ENCODE measurements at regions not wholly inside any gene's neighbourhood (a gene's known extent, or its start where the extent isn't known, plus 50 kb on each side); places are given as distances from the start of the nearest gene placed in this dataset.
"Not testable (repeated sequence)": the region's sequence is repeated elsewhere in the genome, so short reads cannot be mapped to it uniquely, and the experiment has no call there.

DNA sequence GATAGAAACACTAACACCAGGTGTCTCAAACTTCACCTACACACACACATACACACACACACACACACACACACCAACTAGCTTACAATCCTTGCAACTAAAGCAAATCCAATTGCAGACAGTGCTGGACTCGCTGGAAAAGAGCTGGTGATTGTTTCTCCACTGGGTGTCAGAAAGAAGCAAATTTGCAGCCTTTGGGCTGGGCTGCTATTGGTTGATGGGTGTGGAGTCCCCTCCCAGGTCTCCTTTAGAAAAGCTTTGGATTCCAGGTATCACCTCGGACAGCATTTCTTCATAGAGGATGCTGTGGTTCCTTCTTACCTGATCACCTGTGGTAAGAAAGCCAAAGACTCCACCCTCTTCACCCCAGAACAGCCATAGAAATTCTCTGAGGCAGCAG is 307.5 kb downstream of the SPATA31A6 start:
- not testable (repeated sequence) for H3K27me3 Mint-ChIP-seq (ENCODE audit: insufficient read depth, low read depth, poor library complexity); H3K27me3 ChIP-seq (ENCODE audit: insufficient read depth); H3K9me2 ChIP-seq (ENCODE audit: insufficient read depth); H3K36me3 Mint-ChIP-seq (ENCODE audit: low read depth); H3F3A ChIP-seq (replicated peaks; ENCODE audit: low read depth); H3K36me3 ChIP-seq (ENCODE audit: insufficient read depth); H3K9me3 Mint-ChIP-seq; H3K4me2 ChIP-seq; H3K27ac Mint-ChIP-seq; H2AFZ ChIP-seq; H4K20me1 ChIP-seq (replicated peaks; ENCODE audit: insufficient read depth); H3K79me2 ChIP-seq (replicated peaks; ENCODE audit: insufficient read depth); H3K4me3 Mint-ChIP-seq; H3K4me3 ChIP-seq; H3K4me1 Mint-ChIP-seq; H3K27ac ChIP-seq (ENCODE audit: low read depth); H3K4me1 ChIP-seq (ENCODE audit: insufficient read depth)
- TF ChIP-seq, protein P1, sequence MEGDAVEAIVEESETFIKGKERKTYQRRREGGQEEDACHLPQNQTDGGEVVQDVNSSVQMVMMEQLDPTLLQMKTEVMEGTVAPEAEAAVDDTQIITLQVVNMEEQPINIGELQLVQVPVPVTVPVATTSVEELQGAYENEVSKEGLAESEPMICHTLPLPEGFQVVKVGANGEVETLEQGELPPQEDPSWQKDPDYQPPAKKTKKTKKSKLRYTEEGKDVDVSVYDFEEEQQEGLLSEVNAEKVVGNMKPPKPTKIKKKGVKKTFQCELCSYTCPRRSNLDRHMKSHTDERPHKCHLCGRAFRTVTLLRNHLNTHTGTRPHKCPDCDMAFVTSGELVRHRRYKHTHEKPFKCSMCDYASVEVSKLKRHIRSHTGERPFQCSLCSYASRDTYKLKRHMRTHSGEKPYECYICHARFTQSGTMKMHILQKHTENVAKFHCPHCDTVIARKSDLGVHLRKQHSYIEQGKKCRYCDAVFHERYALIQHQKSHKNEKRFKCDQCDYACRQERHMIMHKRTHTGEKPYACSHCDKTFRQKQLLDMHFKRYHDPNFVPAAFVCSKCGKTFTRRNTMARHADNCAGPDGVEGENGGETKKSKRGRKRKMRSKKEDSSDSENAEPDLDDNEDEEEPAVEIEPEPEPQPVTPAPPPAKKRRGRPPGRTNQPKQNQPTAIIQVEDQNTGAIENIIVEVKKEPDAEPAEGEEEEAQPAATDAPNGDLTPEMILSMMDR (conservative IDR thresholded peaks at IDR 0.05; ENCODE audit: low read depth in 2 of 2) = 0 out of 4 replicates have a peak, but pooled peaks of 1 of the 2 experiments have one; percentile 2
- peak; percentile 69 for ATAC-seq
- DNase-seq (ENCODE audit: low spot score) = peak; percentile 0

DNA sequence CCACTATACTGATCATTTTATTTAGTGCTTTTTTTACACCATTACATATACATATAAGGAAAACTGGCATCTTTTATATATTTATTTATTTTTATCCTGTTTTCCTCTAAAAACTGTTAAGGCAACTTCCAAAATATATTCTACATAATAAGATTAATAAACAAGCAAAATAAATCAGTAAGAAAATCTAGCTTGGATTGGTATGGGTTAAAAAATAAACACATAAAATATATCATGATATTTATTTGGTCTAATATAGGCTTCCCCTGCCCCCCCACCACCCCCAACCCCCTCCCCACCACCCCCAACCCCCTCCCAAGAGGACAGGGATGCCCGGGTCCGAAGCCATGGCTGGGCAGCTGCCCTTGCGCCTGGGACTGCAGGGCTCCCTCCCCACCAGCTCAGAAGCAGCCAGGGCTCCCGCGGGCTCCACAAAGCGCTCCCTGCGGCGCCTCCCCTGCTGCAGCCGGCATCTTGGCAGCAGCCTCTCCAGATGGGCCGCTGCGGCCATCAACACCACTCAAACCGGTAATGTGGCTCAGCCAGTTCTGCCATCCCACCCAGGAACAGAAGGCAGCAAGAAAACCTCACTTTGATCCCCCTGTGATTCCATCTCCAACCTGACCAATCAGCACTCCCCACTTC is 319.3 kb downstream of the SPATA31A6 start:
- not testable (repeated sequence) for H2AFZ ChIP-seq; H3K4me1 Mint-ChIP-seq; H3K27me3 ChIP-seq (ENCODE audit: insufficient read depth); ATAC-seq; H3K4me2 ChIP-seq; H3F3A ChIP-seq (replicated peaks; ENCODE audit: low read depth); H3K9me3 Mint-ChIP-seq; H3K79me2 ChIP-seq (replicated peaks; ENCODE audit: insufficient read depth); H3K36me3 ChIP-seq (ENCODE audit: insufficient read depth); H4K20me1 ChIP-seq (replicated peaks; ENCODE audit: insufficient read depth); H3K27me3 Mint-ChIP-seq (ENCODE audit: insufficient read depth, low read depth, poor library complexity); H3K36me3 Mint-ChIP-seq (ENCODE audit: low read depth); H3K9me2 ChIP-seq (ENCODE audit: insufficient read depth); H3K4me1 ChIP-seq (ENCODE audit: insufficient read depth); H3K4me3 ChIP-seq; H3K27ac ChIP-seq (ENCODE audit: low read depth); H3K4me3 Mint-ChIP-seq; H3K27ac Mint-ChIP-seq
- DNase-seq (ENCODE audit: low spot score) = peak; percentile 8

DNA sequence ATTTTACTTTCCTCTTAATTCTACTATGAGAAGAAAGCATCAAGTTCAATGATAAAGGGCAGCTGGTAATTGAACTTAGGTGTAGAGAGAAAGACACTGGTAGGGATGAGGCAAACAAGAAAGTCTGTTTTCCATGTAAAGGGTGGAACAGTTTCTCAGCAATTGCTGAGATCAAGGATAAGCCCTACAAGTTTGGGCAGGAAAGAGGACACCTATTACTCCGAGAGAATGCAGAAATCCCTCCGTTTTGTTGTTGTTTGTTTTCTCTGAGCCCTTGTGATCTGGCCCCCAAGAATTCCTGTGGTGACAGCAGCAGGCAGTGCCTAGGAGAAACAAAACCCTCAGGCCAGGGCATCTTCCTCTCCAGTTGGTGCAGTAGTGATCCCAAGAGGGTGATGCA is 324.7 kb downstream of the SPATA31A6 start:
- not testable (repeated sequence) for H3K27ac Mint-ChIP-seq; H3K4me3 ChIP-seq; H3K4me1 ChIP-seq (ENCODE audit: insufficient read depth); H3K36me3 ChIP-seq (ENCODE audit: insufficient read depth); H4K20me1 ChIP-seq (replicated peaks; ENCODE audit: insufficient read depth); H3K9me3 Mint-ChIP-seq; H3K4me3 Mint-ChIP-seq; H3K27me3 ChIP-seq (ENCODE audit: insufficient read depth); H3K36me3 Mint-ChIP-seq (ENCODE audit: low read depth); H3K79me2 ChIP-seq (replicated peaks; ENCODE audit: insufficient read depth); ATAC-seq; H3K27me3 Mint-ChIP-seq (ENCODE audit: insufficient read depth, low read depth, poor library complexity); H2AFZ ChIP-seq; H3K27ac ChIP-seq (ENCODE audit: low read depth); H3K9me2 ChIP-seq (ENCODE audit: insufficient read depth); H3K4me2 ChIP-seq; H3F3A ChIP-seq (replicated peaks; ENCODE audit: low read depth); H3K4me1 Mint-ChIP-seq
- peak; percentile 1 for DNase-seq (ENCODE audit: low spot score)

DNA sequence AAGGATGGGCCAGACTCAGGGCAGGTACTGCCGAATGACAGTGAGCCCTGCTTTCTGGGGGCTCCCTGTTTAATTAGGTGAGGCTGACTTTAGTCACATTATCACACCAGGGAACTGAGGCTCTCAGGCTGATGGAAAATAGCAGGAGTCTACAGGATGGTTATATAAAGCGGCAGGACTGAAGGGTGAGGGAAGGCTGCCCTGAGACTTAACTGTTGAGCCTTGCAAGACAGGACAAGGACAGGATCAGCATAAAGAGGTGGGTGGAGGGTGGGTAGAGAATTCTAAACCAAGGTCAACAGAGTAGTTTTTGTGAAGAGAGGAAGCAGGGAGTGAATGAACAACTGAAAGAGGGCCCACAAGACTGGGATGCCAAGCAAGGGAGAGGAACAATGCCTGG is 330.1 kb downstream of the SPATA31A6 start:
- H3K27ac Mint-ChIP-seq; H3K4me1 ChIP-seq (ENCODE audit: insufficient read depth); H3K36me3 ChIP-seq (ENCODE audit: insufficient read depth); H3K79me2 ChIP-seq (replicated peaks; ENCODE audit: insufficient read depth); H3K4me3 Mint-ChIP-seq; H4K20me1 ChIP-seq (replicated peaks; ENCODE audit: insufficient read depth); H3K9me2 ChIP-seq (ENCODE audit: insufficient read depth); H3K27ac ChIP-seq (ENCODE audit: low read depth); H2AFZ ChIP-seq; H3K4me2 ChIP-seq; DNase-seq (ENCODE audit: low spot score); H3K4me1 Mint-ChIP-seq; H3K4me3 ChIP-seq; H3K36me3 Mint-ChIP-seq (ENCODE audit: low read depth); H3K27me3 Mint-ChIP-seq (ENCODE audit: insufficient read depth, low read depth, poor library complexity); H3K9me3 Mint-ChIP-seq; H3F3A ChIP-seq (replicated peaks; ENCODE audit: low read depth); H3K27me3 ChIP-seq (ENCODE audit: insufficient read depth): not testable (repeated sequence)
- ATAC-seq = peak; percentile 70

DNA sequence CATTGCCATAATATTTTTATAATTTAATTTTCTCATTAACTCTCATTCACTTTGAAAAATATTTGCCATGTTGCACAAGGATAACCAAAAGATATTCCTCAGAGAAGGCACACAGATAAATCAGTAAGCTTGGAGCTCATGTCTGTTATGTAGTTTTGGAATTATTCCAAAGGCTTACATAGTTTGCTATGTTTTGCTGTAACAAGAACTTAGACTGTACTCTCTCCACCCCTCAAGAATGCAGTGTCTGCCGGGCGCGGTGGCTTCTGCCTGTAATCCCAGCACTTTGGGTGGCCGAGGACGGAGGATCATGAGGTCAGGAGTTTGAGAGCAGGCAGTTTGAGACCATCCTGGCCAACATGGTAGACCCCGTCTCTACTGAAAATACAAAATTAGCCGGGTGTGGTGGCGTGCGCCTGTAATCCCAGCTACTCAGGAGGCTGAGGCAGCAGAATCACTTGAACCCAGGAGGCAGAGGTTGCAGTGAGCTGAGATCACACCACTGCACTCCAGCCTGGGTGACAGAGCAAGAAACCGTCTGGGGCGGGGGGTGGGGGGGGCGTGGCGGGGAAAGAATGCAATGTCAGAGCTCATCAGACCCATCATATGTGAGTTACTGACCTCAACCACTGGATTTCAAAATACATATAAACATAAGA is 351.0 kb downstream of the SPATA31A6 start:
- not testable (repeated sequence) for H3K27ac ChIP-seq (ENCODE audit: low read depth); H3K4me1 Mint-ChIP-seq; H3K4me3 ChIP-seq; H3K4me1 ChIP-seq (ENCODE audit: insufficient read depth); ATAC-seq; H3K27ac Mint-ChIP-seq; H3K36me3 ChIP-seq (ENCODE audit: insufficient read depth); H3K27me3 Mint-ChIP-seq (ENCODE audit: insufficient read depth, low read depth, poor library complexity); H3F3A ChIP-seq (replicated peaks; ENCODE audit: low read depth); DNase-seq (ENCODE audit: low spot score); H3K9me2 ChIP-seq (ENCODE audit: insufficient read depth); H3K9me3 Mint-ChIP-seq; H3K36me3 Mint-ChIP-seq (ENCODE audit: low read depth); H4K20me1 ChIP-seq (replicated peaks; ENCODE audit: insufficient read depth); H3K27me3 ChIP-seq (ENCODE audit: insufficient read depth); H2AFZ ChIP-seq; H3K79me2 ChIP-seq (replicated peaks; ENCODE audit: insufficient read depth); H3K4me2 ChIP-seq; H3K4me3 Mint-ChIP-seq

All from GM23338 (cell line).